H1 (cell line): ENCODE measurements at regions not wholly inside any gene's neighbourhood (a gene's known extent, or its start where the extent isn't known, plus 50 kb on each side); places are given as distances from the start of the nearest gene placed in this dataset.

ENCODE experiments used
- KDM1A ChIP-seq: fragments of 200-600, 300-600 bp; sonication (generic); IDR thresholded peaks from 2 replicates; pipeline ENCODE4 v1.7.1; 2016; ENCODE audit warnings: mild to moderate bottlenecking, low read length, borderline replicate concordance
- RAD21 ChIP-seq, 2 experiments: IDR thresholded peaks in 1 of 2; conservative IDR thresholded peaks in 1 of 2; 2 replicates each; pipeline ENCODE4 v1.6.1; 2011; ENCODE audit warnings: low read depth in 2 of 2, low read length in 2 of 2, improper control_type of control experiment in 1 of 2, inconsistent platforms in 1 of 2, mild to moderate bottlenecking in 1 of 2, moderate library complexity in 1 of 2
- SIRT6 ChIP-seq: IDR thresholded peaks from one replicate; pipeline ENCODE4 v1.7.1; 2012; ENCODE audit warnings: low read length, inconsistent platforms
- TAF7 ChIP-seq: optimal IDR thresholded peaks from 2 replicates; pipeline ENCODE3; 2011; ENCODE audit warnings: low read depth, mild to moderate bottlenecking, inconsistent platforms, low read length, moderate library complexity, borderline replicate concordance
- TF ChIP-seq, protein P1 (sequence below): IDR thresholded peaks from 2 replicates; pipeline ENCODE4 v1.6.1; 2011; ENCODE audit warnings: low read depth, mild to moderate bottlenecking, low read length; ENCODE audit not compliant: insufficient read depth

DNA sequence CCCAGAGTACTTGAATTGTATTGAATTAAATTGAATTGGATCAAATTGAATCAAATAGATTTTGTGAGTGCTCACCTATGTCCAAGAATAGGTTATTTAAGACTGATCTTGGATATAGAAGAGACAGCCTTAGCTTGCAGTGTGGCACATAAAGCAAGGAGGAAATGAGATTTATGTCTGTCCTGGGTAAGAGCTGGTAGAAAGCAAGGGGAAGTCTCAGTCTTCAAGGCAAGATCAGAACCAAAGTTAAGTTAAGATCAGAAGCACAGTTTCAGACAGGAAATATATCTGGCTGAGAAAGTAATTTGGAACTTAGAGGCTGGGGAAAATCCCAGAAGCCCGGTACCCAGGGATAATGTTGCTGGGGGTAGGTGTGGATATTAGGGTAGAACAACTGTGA, 244.4 kb upstream of the ARPP21 start (continued):
- TF ChIP-seq, protein P1, sequence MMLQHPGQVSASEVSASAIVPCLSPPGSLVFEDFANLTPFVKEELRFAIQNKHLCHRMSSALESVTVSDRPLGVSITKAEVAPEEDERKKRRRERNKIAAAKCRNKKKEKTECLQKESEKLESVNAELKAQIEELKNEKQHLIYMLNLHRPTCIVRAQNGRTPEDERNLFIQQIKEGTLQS = no peak
- TF ChIP-seq RAD21 (IDR thresholded peaks at IDR 0.05 in 1 of 2, conservative IDR thresholded peaks at IDR 0.05 in 1 of 2; ENCODE audit: low read depth in 2 of 2, low read length in 2 of 2) (no peak), TAF7 (no peak), SIRT6 (no peak), KDM1A (no peak)
